Natural killer cell (primary cell): ENCODE measurements at regions not wholly inside any gene's neighbourhood (a gene's known extent, or its start where the extent isn't known, plus 50 kb on each side); places are given as distances from the start of the nearest gene placed in this dataset.

Experiments
- ATAC-seq, 3 donors: fragments of 150-1000 bp in 2 of 3; fragments of 200-7000 bp in 1 of 3; cut with Tn5 transposase; 1 replicate in 1 of 3; 2 replicates in 2 of 3; pipeline ENCODE4 v1.10.0; 2021; ENCODE audit warnings: mild to moderate bottlenecking in 2 of 3, moderate library complexity in 2 of 3
- DNase-seq, 2 donors: peaks; one replicate each; pipeline versions ENCODE4 v3.0.0 to v3.0.0-alpha.2; 2013 to 2021; ENCODE audit warnings: mixed read lengths in 1 of 2
- H3K27ac ChIP-seq: one replicate; pipeline ENCODE4 v1.5.1; 2013; ENCODE audit warnings: mild to moderate bottlenecking, low read length
- H3K27me3 ChIP-seq: one replicate; pipeline ENCODE4 v1.6.1; 2013; ENCODE audit warnings: low read length; ENCODE audit not compliant: control insufficient read depth, insufficient read depth
- H3K36me3 ChIP-seq: one replicate; pipeline ENCODE4 v1.6.1; 2013; ENCODE audit warnings: low read length; ENCODE audit not compliant: control insufficient read depth, insufficient read depth
- H3K4me1 ChIP-seq: one replicate; pipeline ENCODE4 v1.6.1; 2013; ENCODE audit warnings: low read length; ENCODE audit not compliant: control insufficient read depth, insufficient read depth
- H3K4me3 ChIP-seq: one replicate; pipeline ENCODE4 v1.5.1; 2013; ENCODE audit warnings: low read length
- H3K9me3 ChIP-seq: one replicate; pipeline ENCODE4 v1.6.1; 2013; ENCODE audit warnings: low read length; ENCODE audit not compliant: control insufficient read depth, insufficient read depth
- H3K27ac Mint-ChIP-seq, 2 donors: one replicate each; pipeline ENCODE4 v1.8.0; 2022; ENCODE audit warnings: mild to moderate bottlenecking in 2 of 2, mixed read lengths in 2 of 2, moderate library complexity in 1 of 2
- H3K27me3 Mint-ChIP-seq, 2 donors: one replicate each; pipeline ENCODE4 v1.8.0; 2022; ENCODE audit warnings: low read depth in 2 of 2, mixed read lengths in 2 of 2
- H3K36me3 Mint-ChIP-seq: one replicate; pipeline ENCODE4 v1.8.0; 2022; ENCODE audit warnings: mixed read lengths
- H3K4me1 Mint-ChIP-seq, 2 donors: one replicate each; pipeline ENCODE4 v1.8.0; 2022; ENCODE audit warnings: mixed read lengths in 2 of 2
- H3K4me3 Mint-ChIP-seq: one replicate; pipeline ENCODE4 v1.8.0; 2022; ENCODE audit warnings: mild to moderate bottlenecking, moderate library complexity, mixed read lengths
- H3K9me3 Mint-ChIP-seq, 2 donors: one replicate each; pipeline ENCODE4 v1.8.0; 2022; ENCODE audit warnings: mixed read lengths in 2 of 2
- CTCF ChIP-seq: fragments of 200-600 bp; IDR thresholded peaks from one replicate; pipeline ENCODE4 v1.8.0; 2022; ENCODE audit warnings: antibody characterized with exemption
- WGBS: methylation state at CpG from one replicate; pipeline ENCODE4 v1.1.7; 2013; ENCODE audit warnings: missing lambda C conversion rate; ENCODE audit not compliant: insufficient coverage; 5-methylcytosine and 5-hydroxymethylcytosine counted together
- intact Hi-C: fragments of 100-400 bp; cut with micrococcal nuclease; formaldehyde crosslinking; loops from one replicate; pipeline ENCODE4 v1.14.2; 2022

GRCh38 chr11:129268371-129268770 is 76.2 kb upstream of the ARHGAP32 start:
- Histone ChIP-seq H3K9me3 (no peaks in the 10 kb centered on the region), H3K27me3 (no peaks in the 10 kb centered on the region), H3K4me1 (no peaks in the 10 kb centered on the region), H3K27ac (no peak overlapping the region), H3K4me3 (no peak overlapping the region), H3K36me3 (no peaks in the 10 kb centered on the region)
- H3K4me3 Mint-ChIP-seq: no peak overlapping the region
- H3K9me3 Mint-ChIP-seq: no peaks in the 10 kb centered on the region
- no peak overlapping the region for H3K27ac Mint-ChIP-seq
- WGBS: 74% methylated on average over 3 of the region's 3 CpGs
- TF ChIP-seq CTCF: no peak
- H3K27me3 Mint-ChIP-seq: peaks cover 4 to 7% of the 10 kb centered on the region in 2 donors
- ATAC-seq (no peak), DNase-seq (no peak)
- intact Hi-C loops: no loop called here
- no peaks in the 10 kb centered on the region for H3K36me3 Mint-ChIP-seq
- H3K4me1 Mint-ChIP-seq: peaks cover 0 to 4% of the 10 kb centered on the region in 2 donors

- intact Hi-C loops: no loop called here
- Mint-ChIP-seq H3K4me3 (no peak overlapping the region), H3K36me3 (no peaks in the 10 kb centered on the region), H3K4me1 (peaks cover 0 to 4% of the 10 kb centered on the region in 2 donors), H3K27ac (no peak overlapping the region), H3K9me3 (no peaks in the 10 kb centered on the region), H3K27me3 (peaks cover 4 to 7% of the 10 kb centered on the region in 2 donors)
- WGBS: 60% methylated on average over 3 of the region's 3 CpGs
- no peak for TF ChIP-seq CTCF
- H3K27ac ChIP-seq: no peak overlapping the region
- ATAC-seq (no peak), DNase-seq (no peak)
- H3K27me3 ChIP-seq: no peaks in the 10 kb centered on the region
- H3K9me3 ChIP-seq: no peaks in the 10 kb centered on the region
- no peaks in the 10 kb centered on the region for H3K36me3 ChIP-seq
- H3K4me3 ChIP-seq: no peak overlapping the region
- no peaks in the 10 kb centered on the region for H3K4me1 ChIP-seq
These were observed 75.6 kb upstream of the ARHGAP32 start for GRCh38 chr11:129267716-129268115.

GRCh38 chr11:129266536-129266935 is 74.4 kb upstream of the ARHGAP32 start:
- no peaks in the 10 kb centered on the region for H3K36me3 ChIP-seq
- 67% methylated on average over 2 of the region's 2 CpGs for whole genome bisulfite sequencing
- TF ChIP-seq CTCF: no peak
- H3K4me3 Mint-ChIP-seq: no peak overlapping the region
- H3K27ac ChIP-seq: no peak overlapping the region
- H3K4me1 ChIP-seq: no peaks in the 10 kb centered on the region
- H3K9me3 Mint-ChIP-seq: no peaks in the 10 kb centered on the region
- H3K4me1 Mint-ChIP-seq: peaks cover 0 to 4% of the 10 kb centered on the region in 2 donors
- ATAC-seq (no peak), DNase-seq (no peak)
- H3K9me3 ChIP-seq: no peaks in the 10 kb centered on the region
- H3K27me3 ChIP-seq: no peaks in the 10 kb centered on the region
- no peaks in the 10 kb centered on the region for H3K36me3 Mint-ChIP-seq
- intact Hi-C loops: no loop called here
- no peak overlapping the region for H3K27ac Mint-ChIP-seq
- no peak overlapping the region for H3K4me3 ChIP-seq
- H3K27me3 Mint-ChIP-seq: peaks cover 3 to 4% of the 10 kb centered on the region in 2 donors

- 76% methylated on average over 4 of the region's 5 CpGs for WGBS
- intact Hi-C loops: no loop called here
- Mint-ChIP-seq H3K4me3 (no peak overlapping the region), H3K36me3 (no peaks in the 10 kb centered on the region), H3K27ac (no peak overlapping the region), H3K4me1 (peaks cover 0 to under 1% of the 10 kb centered on the region in 2 donors), H3K27me3 (peaks cover 0 to under 1% of the 10 kb centered on the region in 2 donors), H3K9me3 (no peaks in the 10 kb centered on the region)
- no peak overlapping the region for H3K4me3 ChIP-seq
- H3K27me3 ChIP-seq: no peaks in the 10 kb centered on the region
- H3K36me3 ChIP-seq: no peaks in the 10 kb centered on the region
- no peak overlapping the region for H3K27ac ChIP-seq
- no peak for DNase-seq
- no peaks in the 10 kb centered on the region for H3K9me3 ChIP-seq
- H3K4me1 ChIP-seq: no peaks in the 10 kb centered on the region
- no peak for TF ChIP-seq CTCF
- no peak for ATAC-seq
These were observed 73.1 kb upstream of the ARHGAP32 start for GRCh38 chr11:129265125-129265788.
